Thyroid gland (tissue), 4 donors: ENCODE measurements at regions not wholly inside any gene's neighbourhood (a gene's known extent, or its start where the extent isn't known, plus 50 kb on each side); places are given as distances from the start of the nearest gene placed in this dataset.

Source experiments
- DNase-seq, 2 donors: peaks; one replicate each; pipeline ENCODE4 v3.0.0-alpha.2; 2019
- H3K27ac ChIP-seq, 3 donors: fragments of 200-600 bp; sonication (generic); 1 replicate in 2 of 3; 2 replicates in 1 of 3; pipeline ENCODE4 v1.5.1; 2016 to 2019; ENCODE audit warnings: mild to moderate bottlenecking in 1 of 3, moderate library complexity in 1 of 3
- H3K27me3 ChIP-seq: fragments of 200-600 bp; sonication (generic); one replicate; pipeline ENCODE4 v1.5.1; 2019
- H3K36me3 ChIP-seq, 2 donors: fragments of 200-600 bp; sonication (generic); one replicate each; pipeline ENCODE4 v1.5.1; 2016 to 2019
- H3K4me1 ChIP-seq, 2 donors: fragments of 200-600 bp; sonication (generic); one replicate each; pipeline ENCODE4 v1.5.1; 2017 to 2019
- H3K4me3 ChIP-seq, 3 donors: fragments of 200-600 bp; sonication (generic); replicated peaks in 1 of 3; 1 replicate in 2 of 3; 2 replicates in 1 of 3; pipeline ENCODE4 v1.5.1; 2016; ENCODE audit warnings: mild to moderate bottlenecking in 1 of 3
- H3K9me3 ChIP-seq: fragments of 200-600 bp; sonication (generic); one replicate; pipeline ENCODE4 v1.5.1; 2017
- POLR2A ChIP-seq, 2 donors: fragments of 450-650 bp; IDR thresholded peaks; one replicate each; pipeline ENCODE4 v1.6.1; 2017; ENCODE audit warnings: antibody characterized with exemption in 2 of 2, mild to moderate bottlenecking in 2 of 2, moderate library complexity in 1 of 2
- WGBS, 2 donors: methylation state at CpG; one replicate each; pipeline ENCODE4 v1.1.5; 2017; 5-methylcytosine and 5-hydroxymethylcytosine counted together
- intact Hi-C: fragments of 100-400 bp; cut with DNase I; formaldehyde crosslinking; loops from one replicate; pipeline ENCODE4 v1.15.1; 2023
- TF ChIP-seq, protein P1 (sequence below), 6 experiments: fragments of 200-600 bp in 3 of 6; fragments of 450-650 bp in 3 of 6; sonication (generic) in 3 of 6; IDR thresholded peaks; one replicate each; pipeline ENCODE4 v1.5.1; 2016 to 2019; ENCODE audit warnings: antibody characterized with exemption in 6 of 6, mild to moderate bottlenecking in 2 of 6, inconsistent platforms in 1 of 6, moderate library complexity in 1 of 6

DNA sequence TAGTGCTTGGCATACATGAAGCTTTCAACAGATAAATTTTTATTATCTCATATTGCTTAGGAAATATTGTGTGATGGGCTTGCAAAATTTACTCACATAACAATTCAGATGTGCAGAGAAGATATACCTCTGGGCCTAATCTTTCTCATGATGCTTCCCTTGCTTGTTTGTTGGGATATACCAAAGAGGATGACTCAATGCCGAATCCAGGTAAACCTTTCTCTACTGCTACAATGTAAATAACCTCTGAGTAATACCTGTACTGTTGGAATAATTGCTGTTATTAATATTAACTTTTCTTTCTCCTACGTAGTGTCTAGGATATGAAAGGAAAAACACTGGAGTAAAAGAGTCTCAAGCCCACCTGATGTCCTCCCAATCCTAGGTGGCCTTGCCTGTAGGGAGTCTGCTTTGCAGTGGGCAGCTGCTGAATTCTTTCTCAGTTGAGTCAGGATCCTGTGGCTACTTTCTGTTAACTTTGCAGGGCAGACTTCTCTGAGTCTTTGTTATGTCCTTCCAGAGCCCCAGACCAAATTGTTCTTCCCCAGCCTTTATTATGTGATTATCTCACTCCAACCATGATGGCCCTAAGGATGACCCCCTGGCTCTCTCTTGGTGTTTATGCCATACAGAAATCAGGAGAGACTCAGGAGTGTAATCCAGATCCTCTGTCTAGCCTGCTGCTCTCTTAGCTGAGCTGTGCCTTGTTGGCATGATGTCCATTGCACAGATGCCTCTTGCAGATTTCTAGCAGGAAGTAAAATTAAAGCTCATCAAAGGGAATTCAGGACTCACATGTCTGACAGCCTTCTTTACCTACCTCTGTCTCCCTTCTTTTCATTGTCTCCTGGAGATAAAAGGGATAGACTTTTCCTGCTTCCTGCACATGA is 208.1 kb downstream of the SNX18 start:
- Histone ChIP-seq H3K9me3 (no peaks in the 10 kb centered on the region), H3K27ac (no peak overlapping the region), H3K4me3 (no peak overlapping the region), H3K27me3 (no peaks in the 10 kb centered on the region), H3K36me3 (no peaks in the 10 kb centered on the region), H3K4me1 (no peaks in the 10 kb centered on the region)
- 48 to 94% methylated on average over 2 of the region's 2 CpGs for WGBS, 2 donors
- intact Hi-C loops: no loop called here
- TF ChIP-seq POLR2A (IDR thresholded peaks at IDR 0.05): no peak
- TF ChIP-seq, protein P1, sequence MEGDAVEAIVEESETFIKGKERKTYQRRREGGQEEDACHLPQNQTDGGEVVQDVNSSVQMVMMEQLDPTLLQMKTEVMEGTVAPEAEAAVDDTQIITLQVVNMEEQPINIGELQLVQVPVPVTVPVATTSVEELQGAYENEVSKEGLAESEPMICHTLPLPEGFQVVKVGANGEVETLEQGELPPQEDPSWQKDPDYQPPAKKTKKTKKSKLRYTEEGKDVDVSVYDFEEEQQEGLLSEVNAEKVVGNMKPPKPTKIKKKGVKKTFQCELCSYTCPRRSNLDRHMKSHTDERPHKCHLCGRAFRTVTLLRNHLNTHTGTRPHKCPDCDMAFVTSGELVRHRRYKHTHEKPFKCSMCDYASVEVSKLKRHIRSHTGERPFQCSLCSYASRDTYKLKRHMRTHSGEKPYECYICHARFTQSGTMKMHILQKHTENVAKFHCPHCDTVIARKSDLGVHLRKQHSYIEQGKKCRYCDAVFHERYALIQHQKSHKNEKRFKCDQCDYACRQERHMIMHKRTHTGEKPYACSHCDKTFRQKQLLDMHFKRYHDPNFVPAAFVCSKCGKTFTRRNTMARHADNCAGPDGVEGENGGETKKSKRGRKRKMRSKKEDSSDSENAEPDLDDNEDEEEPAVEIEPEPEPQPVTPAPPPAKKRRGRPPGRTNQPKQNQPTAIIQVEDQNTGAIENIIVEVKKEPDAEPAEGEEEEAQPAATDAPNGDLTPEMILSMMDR (IDR thresholded peaks at IDR 0.05): no peak
- DNase-seq: no peak

DNA sequence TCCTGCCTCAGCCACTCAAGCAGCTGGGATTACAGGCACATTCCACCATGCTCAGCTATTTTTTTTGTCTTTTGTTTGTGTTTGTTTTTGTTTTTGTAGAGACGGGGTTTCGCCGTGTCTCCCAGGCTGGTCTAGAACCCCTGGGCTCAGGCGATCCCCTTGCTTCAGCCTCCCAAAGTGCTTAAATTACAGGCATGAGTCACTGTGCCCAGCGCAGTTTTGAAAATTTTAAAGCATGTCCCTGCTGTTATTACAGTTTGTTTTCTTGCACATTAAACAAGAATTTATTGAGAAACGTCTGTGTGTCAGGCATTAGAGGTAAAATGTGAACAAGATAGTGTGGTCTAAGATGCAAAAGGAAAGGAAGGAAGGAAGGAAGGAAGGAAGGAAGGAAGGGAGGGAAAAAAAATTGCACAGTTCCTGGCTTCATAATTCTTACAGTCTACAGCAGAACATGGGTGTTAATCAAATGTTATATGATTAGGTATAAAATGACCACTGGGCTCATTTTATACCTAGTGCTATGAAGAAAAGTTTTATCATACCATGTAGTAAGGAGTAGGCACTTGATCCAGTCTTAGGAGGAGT is 205.4 kb downstream of the SNX18 start:
- no peak for TF ChIP-seq POLR2A (IDR thresholded peaks at IDR 0.05)
- TF ChIP-seq, protein P1 (IDR thresholded peaks at IDR 0.05): no peak
- Histone ChIP-seq H3K36me3 (no peaks in the 10 kb centered on the region), H3K27me3 (no peaks in the 10 kb centered on the region), H3K9me3 (no peaks in the 10 kb centered on the region), H3K4me1 (peaks cover 8 to 17% of the 10 kb centered on the region in 2 donors), H3K4me3 (no peak overlapping the region), H3K27ac (no peak overlapping the region)
- DNase-seq: no peak
- WGBS, 2 donors: 65 to 69% methylated on average over 6 of the region's 6 CpGs
- intact Hi-C loops: no loop called here

DNA sequence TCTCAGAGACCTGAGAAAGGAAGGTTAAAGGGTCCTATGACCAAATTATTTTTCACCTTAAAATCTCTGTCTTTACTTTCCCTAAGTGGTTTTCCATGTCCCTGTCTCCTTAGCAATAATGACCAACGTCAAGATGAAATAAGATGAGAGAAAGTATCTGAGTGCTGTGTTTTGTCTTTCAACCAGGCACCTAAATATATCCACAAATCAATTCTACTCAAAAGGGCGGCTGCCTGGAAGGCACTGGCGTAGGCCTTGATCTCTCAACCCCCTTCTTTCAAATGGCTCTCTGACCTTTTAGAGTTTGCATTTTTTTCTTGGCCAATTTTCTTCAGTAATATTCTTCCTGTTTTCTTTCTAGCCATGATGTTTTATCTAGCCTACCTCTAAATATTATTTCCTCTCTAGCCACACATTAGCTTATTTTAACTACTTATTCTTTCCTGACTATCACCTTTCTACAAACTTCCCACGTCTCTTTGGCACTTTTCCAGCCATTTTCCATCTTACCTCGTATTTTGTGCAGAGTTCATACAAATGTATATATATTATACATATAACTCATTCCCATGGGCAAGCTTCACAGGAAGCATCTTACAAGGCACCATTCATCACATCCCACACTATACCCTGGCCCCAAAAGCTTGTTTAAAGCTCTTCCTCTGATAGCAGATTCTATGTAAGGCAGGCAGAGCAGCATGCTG is 204.5 kb downstream of the SNX18 start:
- H3K4me3 ChIP-seq: no peak overlapping the region
- no peak overlapping the region for H3K27ac ChIP-seq
- TF ChIP-seq, protein P1 (IDR thresholded peaks at IDR 0.05): no peak
- TF ChIP-seq POLR2A (IDR thresholded peaks at IDR 0.05): no peak
- H3K36me3 ChIP-seq: no peaks in the 10 kb centered on the region
- no peaks in the 10 kb centered on the region for H3K27me3 ChIP-seq
- no peak for DNase-seq
- H3K4me1 ChIP-seq: peaks cover 8 to 17% of the 10 kb centered on the region in 2 donors
- intact Hi-C loops: no loop called here
- WGBS, 2 donors: 75% methylated on average over 5 of the region's 5 CpGs
- H3K9me3 ChIP-seq: no peaks in the 10 kb centered on the region

DNA sequence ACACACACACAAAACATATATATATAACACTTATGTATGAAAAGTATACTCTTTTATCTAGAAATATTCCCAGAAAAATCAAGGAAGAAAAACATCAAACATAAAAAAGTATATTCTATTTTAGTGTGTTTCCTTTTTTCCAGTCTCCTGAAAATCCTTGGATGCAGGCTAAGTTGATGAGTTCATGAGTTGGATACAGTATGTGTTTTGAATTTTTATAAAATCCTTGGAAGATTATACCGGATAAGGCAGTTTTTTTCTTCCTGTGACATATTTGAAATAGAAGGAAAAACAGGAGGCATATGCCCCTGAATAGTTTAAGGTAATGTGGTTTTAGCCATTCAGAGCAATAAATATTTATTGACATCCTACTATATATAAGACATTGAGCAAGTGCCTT is 203.6 kb downstream of the SNX18 start:
- DNase-seq: no peak
- no peak overlapping the region for H3K4me3 ChIP-seq
- H3K27ac ChIP-seq: no peak overlapping the region
- H3K36me3 ChIP-seq: no peaks in the 10 kb centered on the region
- H3K9me3 ChIP-seq: no peaks in the 10 kb centered on the region
- intact Hi-C loops: no loop called here
- H3K4me1 ChIP-seq: peaks cover 8 to 17% of the 10 kb centered on the region in 2 donors
- TF ChIP-seq, protein P1 (IDR thresholded peaks at IDR 0.05): no peak
- no peak for TF ChIP-seq POLR2A (IDR thresholded peaks at IDR 0.05)
- 83 to 85% methylated on average over 1 of the region's 1 CpG for WGBS, 2 donors
- no peaks in the 10 kb centered on the region for H3K27me3 ChIP-seq
